Ovary (tissue), 3 donors: ENCODE measurements at regions not wholly inside any gene's neighbourhood (a gene's known extent, or its start where the extent isn't known, plus 50 kb on each side); places are given as distances from the start of the nearest gene placed in this dataset.

Experiments
- CTCF ChIP-seq, 3 donors: fragments of 450-650 bp in 2 of 3; fragments of 200-600 bp in 1 of 3; IDR thresholded peaks; one replicate each; pipeline versions ENCODE4 v1.5.1 to v1.8.0; 2016 to 2022; ENCODE audit warnings: antibody characterized with exemption in 3 of 3, mild to moderate bottlenecking in 1 of 3
- POLR2A ChIP-seq: fragments of 450-650 bp; IDR thresholded peaks from one replicate; pipeline ENCODE4 v1.6.1; 2017; ENCODE audit warnings: antibody characterized with exemption, mild to moderate bottlenecking, moderate library complexity
- donor health status: DM: no; HTN: no; CAD: no.

- TF ChIP-seq CTCF (IDR thresholded peaks at IDR 0.05) (no peak), POLR2A (no peak)
These were observed 304.9 kb downstream of the TDRD3 start for GRCh38 chr13:60701895-60702294.
